Neural crest cell (in vitro differentiated cells): ENCODE measurements at regions not wholly inside any gene's neighbourhood (a gene's known extent, or its start where the extent isn't known, plus 50 kb on each side); places are given as distances from the start of the nearest gene placed in this dataset.

ENCODE experiments used
- DNase-seq: peaks from one replicate; pipeline ENCODE4 v3.0.0; 2021; ENCODE audit warnings: low read depth, mixed read lengths, low spot score
- H3K27ac Mint-ChIP-seq: one replicate; pipeline ENCODE4 v1.8.0; 2021; ENCODE audit warnings: mild to moderate bottlenecking, mixed read lengths; ENCODE audit not compliant: unreplicated experiment
- H3K27me3 Mint-ChIP-seq: 2 replicates; pipeline ENCODE4 v1.8.0; 2021; ENCODE audit warnings: low read depth, mild to moderate bottlenecking, mixed read lengths
- H3K36me3 Mint-ChIP-seq: 2 replicates; pipeline ENCODE4 v1.8.0; 2021; ENCODE audit warnings: low read depth, mild to moderate bottlenecking, mixed read lengths
- H3K4me1 Mint-ChIP-seq: 2 replicates; pipeline ENCODE4 v1.8.0; 2021; ENCODE audit warnings: mixed read lengths
- H3K4me3 Mint-ChIP-seq: one replicate; pipeline ENCODE4 v1.8.0; 2021; ENCODE audit warnings: mild to moderate bottlenecking, mixed read lengths
- H3K9me3 Mint-ChIP-seq: 2 replicates; pipeline ENCODE4 v1.8.0; 2021; ENCODE audit warnings: mixed read lengths
- CTCF ChIP-seq: fragments of 200-600 bp; sonication (generic); conservative IDR thresholded peaks from 2 replicates; pipeline ENCODE4 v1.5.0; 2021; ENCODE audit warnings: antibody characterized with exemption, mild to moderate bottlenecking

DNA sequence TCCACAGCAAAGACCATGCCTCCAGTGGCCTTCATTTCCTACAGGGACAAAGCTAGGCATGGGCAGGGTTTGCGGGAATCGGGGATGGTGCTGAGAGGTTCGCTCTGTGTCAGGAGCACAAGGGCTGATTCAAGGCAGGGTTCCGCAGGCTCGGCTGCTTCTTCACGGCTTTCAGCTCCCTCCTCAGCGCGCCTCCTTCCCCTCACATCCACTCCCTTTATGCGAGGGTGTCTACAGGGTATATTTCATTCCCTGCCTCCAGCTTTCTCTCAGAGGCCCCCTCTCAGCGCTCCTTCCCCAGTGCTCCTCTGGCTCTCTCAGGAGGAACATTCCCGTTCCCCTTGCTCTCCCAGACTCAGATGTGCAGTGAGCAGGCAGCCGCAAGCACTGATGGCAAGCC is 78.7 kb upstream of the ASB18 start:
- Mint-ChIP-seq H3K27ac (no peak overlapping the region), H3K36me3 (peaks cover 8% of the 10 kb centered on the region), H3K4me1 (peaks cover 43% of the 10 kb centered on the region), H3K27me3 (no peaks in the 10 kb centered on the region), H3K9me3 (no peaks in the 10 kb centered on the region), H3K4me3 (no peak overlapping the region)
- no peak for TF ChIP-seq CTCF
- no peak for DNase-seq

- peaks cover 38% of the 10 kb centered on the region for H3K4me1 Mint-ChIP-seq
- H3K9me3 Mint-ChIP-seq = no peaks in the 10 kb centered on the region
- TF ChIP-seq CTCF = peak; percentile 89
- DNase-seq = peak; percentile 46
- H3K27me3 Mint-ChIP-seq = no peaks in the 10 kb centered on the region
- peaks cover 8% of the 10 kb centered on the region for H3K36me3 Mint-ChIP-seq
- H3K4me3 Mint-ChIP-seq = peak overlapping the region; percentile 28
- H3K27ac Mint-ChIP-seq = peak overlapping the region; percentile 15
Observed at GRCh38 chr2:236343400-236344161, 79.4 kb upstream of the ASB18 start.

DNA sequence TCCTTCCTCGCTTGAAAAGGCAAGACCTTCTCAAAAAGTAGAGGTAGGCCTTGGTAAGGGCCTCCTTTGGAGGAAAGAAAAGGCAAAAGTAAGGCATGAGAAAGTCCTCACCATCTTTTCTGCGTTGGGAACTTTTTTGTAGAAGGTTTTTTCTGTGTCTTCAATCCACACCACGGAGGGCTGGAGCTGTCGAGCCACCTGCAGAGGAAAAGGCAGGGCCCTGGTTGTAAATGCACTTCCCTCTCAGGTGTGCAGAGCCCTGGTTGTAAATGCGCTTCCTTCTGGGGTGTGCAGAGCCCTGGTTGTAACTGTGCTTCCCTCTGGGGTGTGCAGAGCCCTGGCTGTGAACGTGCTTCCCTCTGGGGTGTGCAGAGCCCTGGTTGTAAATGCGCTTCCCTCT is 80.2 kb upstream of the ASB18 start:
- Mint-ChIP-seq H3K9me3 (no peaks in the 10 kb centered on the region), H3K4me3 (no peak overlapping the region), H3K4me1 (peaks cover 30% of the 10 kb centered on the region), H3K27me3 (no peaks in the 10 kb centered on the region), H3K36me3 (peaks cover 4% of the 10 kb centered on the region), H3K27ac (no peak overlapping the region)
- no peak for DNase-seq
- no peak for TF ChIP-seq CTCF

DNA sequence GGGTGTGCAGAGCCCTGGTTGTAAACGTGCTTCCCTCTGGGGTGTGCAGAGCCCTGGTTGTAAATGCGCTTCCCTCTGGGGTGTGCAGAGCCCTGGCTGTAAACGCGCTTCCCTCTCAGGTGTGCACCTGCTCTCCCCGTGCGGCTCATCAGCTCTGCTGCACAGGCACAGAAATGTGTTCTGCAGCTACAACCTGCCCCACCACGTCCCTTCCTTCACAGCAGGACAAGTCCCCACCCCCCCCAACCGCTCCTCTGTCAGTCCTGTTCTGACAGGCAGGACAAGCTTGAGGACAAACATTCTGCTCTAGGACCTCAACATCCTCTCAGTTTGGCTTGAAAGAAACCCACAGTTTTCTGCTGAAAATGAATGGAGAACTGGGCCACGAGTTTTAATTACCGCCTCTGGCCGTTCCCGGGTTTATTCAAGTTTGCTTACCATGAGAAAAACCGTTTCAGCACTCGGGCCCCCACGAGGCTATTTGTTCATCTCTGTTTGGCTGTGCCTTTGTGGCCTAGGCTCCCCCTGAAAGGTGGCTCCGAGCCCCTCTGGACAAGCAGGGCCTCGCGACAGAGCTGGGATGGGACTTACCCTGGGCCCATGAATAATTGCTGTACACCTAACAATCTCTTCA is 81.0 kb upstream of the ASB18 start:
- Mint-ChIP-seq H3K27me3 (no peaks in the 10 kb centered on the region), H3K36me3 (peaks cover 4% of the 10 kb centered on the region), H3K4me3 (no peak overlapping the region), H3K9me3 (no peaks in the 10 kb centered on the region), H3K4me1 (peaks cover 30% of the 10 kb centered on the region), H3K27ac (peak overlapping the region; percentile 27)
- no peak for TF ChIP-seq CTCF
- no peak for DNase-seq

GRCh38 chr2:236346366-236346765 is 82.2 kb upstream of the ASB18 start:
- no peak for TF ChIP-seq CTCF
- H3K27me3 Mint-ChIP-seq = no peaks in the 10 kb centered on the region
- H3K4me3 Mint-ChIP-seq = no peak overlapping the region
- H3K36me3 Mint-ChIP-seq = no peaks in the 10 kb centered on the region
- H3K27ac Mint-ChIP-seq = no peak overlapping the region
- H3K4me1 Mint-ChIP-seq = peaks cover 23% of the 10 kb centered on the region
- no peak for DNase-seq
- no peaks in the 10 kb centered on the region for H3K9me3 Mint-ChIP-seq
